WTC11 (cell line): ENCODE measurements at regions not wholly inside any gene's neighbourhood (a gene's known extent, or its start where the extent isn't known, plus 50 kb on each side); places are given as distances from the start of the nearest gene placed in this dataset.

Experiments
- ATAC-seq: fragments of 200-7000 bp; cut with Tn5 transposase; 2 replicates; pipeline ENCODE4 v1.10.0; 2021; ENCODE audit warnings: mild to moderate bottlenecking, moderate library complexity
- CTCF ChIA-PET: fragments of 300-600 bp; sonication (Branson Sonifier 250); formaldehyde crosslinking; loops from one replicate; lab custom pipeline; 2021; ENCODE audit warnings: antibody characterized with exemption; lab: Charles Lee
- POLR2A ChIA-PET: fragments of 350-600 bp; sonication (Branson Sonifier 250); formaldehyde crosslinking; loops from one replicate; lab custom pipeline; 2021; ENCODE audit warnings: antibody characterized with exemption; lab: Charles Lee
- DNase-seq: peaks from one replicate; pipeline ENCODE4 v3.0.0; 2021; ENCODE audit warnings: low spot score
- H3K27ac Mint-ChIP-seq: 2 replicates; pipeline ENCODE4 v1.8.0; 2021; ENCODE audit warnings: mixed read lengths
- H3K27me3 Mint-ChIP-seq: 2 replicates; pipeline ENCODE4 v1.8.0; 2021; ENCODE audit warnings: low read depth, mild to moderate bottlenecking, moderate library complexity, mixed read lengths
- H3K36me3 Mint-ChIP-seq: 2 replicates; pipeline ENCODE4 v1.8.0; 2021; ENCODE audit warnings: mixed read lengths
- H3K4me1 Mint-ChIP-seq: 2 replicates; pipeline ENCODE4 v1.8.0; 2022; ENCODE audit warnings: mixed read lengths
- H3K4me3 Mint-ChIP-seq: 2 replicates; pipeline ENCODE4 v1.8.0; 2021; ENCODE audit warnings: mild to moderate bottlenecking, moderate library complexity, mixed read lengths
- H3K9me3 Mint-ChIP-seq: 2 replicates; pipeline ENCODE4 v1.8.0; 2021; ENCODE audit warnings: mixed read lengths
- CBFB ChIP-seq: sonication (generic); formaldehyde crosslinking; IDR thresholded peaks from 2 replicates; pipeline ENCODE4 v1.8.1; 2022; ENCODE audit warnings: mild to moderate bottlenecking, low read depth, missing genetic modification reagents
- EMX1 ChIP-seq: fragments of 250-450 bp; sonication (Bioruptor Pico); IDR thresholded peaks from 2 replicates; pipeline ENCODE4 v1.8.0; 2021; ENCODE audit warnings: mild to moderate bottlenecking
- ETV6 ChIP-seq: sonication (generic); formaldehyde crosslinking; IDR thresholded peaks from 2 replicates; pipeline ENCODE4 v1.8.1; 2022; ENCODE audit warnings: mild to moderate bottlenecking, missing genetic modification reagents
- GRHL2 ChIP-seq: fragments of 250-450 bp; sonication (Bioruptor Pico); IDR thresholded peaks from 2 replicates; pipeline ENCODE4 v1.8.0; 2022; ENCODE audit warnings: mild to moderate bottlenecking, moderate library complexity; ENCODE audit not compliant: insufficient replicate concordance, severe bottlenecking
- HMGA2 ChIP-seq: fragments of 250-450 bp; sonication (Bioruptor Pico); IDR thresholded peaks from 2 replicates; pipeline ENCODE4 v1.4.0; 2021; ENCODE audit warnings: mild to moderate bottlenecking, moderate library complexity
- JUN ChIP-seq: sonication (generic); formaldehyde crosslinking; IDR thresholded peaks from 2 replicates; pipeline ENCODE4 v1.8.0; 2023; ENCODE audit warnings: mild to moderate bottlenecking, missing genetic modification reagents
- MYBL2 ChIP-seq: sonication (generic); formaldehyde crosslinking; IDR thresholded peaks from 2 replicates; pipeline ENCODE4 v1.8.1; 2023; ENCODE audit warnings: mild to moderate bottlenecking, moderate library complexity, missing genetic modification reagents
- NFE2L1 ChIP-seq: sonication (generic); formaldehyde crosslinking; IDR thresholded peaks from 2 replicates; pipeline ENCODE4 v1.8.1; 2023; ENCODE audit warnings: missing genetic modification reagents
- NFYB ChIP-seq: sonication (generic); formaldehyde crosslinking; conservative IDR thresholded peaks from 2 replicates; pipeline ENCODE4 v1.8.0; 2022; ENCODE audit warnings: low read depth, missing genetic modification reagents
- NR2C2 ChIP-seq: sonication (generic); formaldehyde crosslinking; IDR thresholded peaks from 2 replicates; pipeline ENCODE4 v1.8.0; 2022; ENCODE audit warnings: mild to moderate bottlenecking, missing genetic modification reagents
- TCF7 ChIP-seq: sonication (generic); formaldehyde crosslinking; IDR thresholded peaks from 2 replicates; pipeline ENCODE4 v1.8.0; 2022; ENCODE audit warnings: mild to moderate bottlenecking, low read depth, missing genetic modification reagents, moderate library complexity
- ZBTB21 ChIP-seq: sonication (generic); formaldehyde crosslinking; IDR thresholded peaks from 2 replicates; pipeline ENCODE4 v1.8.1; 2023; ENCODE audit warnings: mild to moderate bottlenecking, missing genetic modification reagents, borderline replicate concordance
- ZNF138 ChIP-seq: sonication (generic); formaldehyde crosslinking; conservative IDR thresholded peaks from 2 replicates; pipeline ENCODE4 v1.8.1; 2022; ENCODE audit warnings: mild to moderate bottlenecking, moderate library complexity, missing genetic modification reagents
- ZNF396 ChIP-seq: fragments of 250-450 bp; sonication (Bioruptor Pico); IDR thresholded peaks from 2 replicates; pipeline ENCODE4 v1.8.0; 2021; ENCODE audit warnings: mild to moderate bottlenecking, moderate library complexity, borderline replicate concordance
- ZNF416 ChIP-seq: fragments of 250-450 bp; sonication (Bioruptor Pico); IDR thresholded peaks from 2 replicates; pipeline ENCODE4 v1.9.0; 2021; ENCODE audit warnings: mild to moderate bottlenecking, inconsistent platforms
- TF ChIP-seq, protein P1 (sequence below): sonication (generic); formaldehyde crosslinking; IDR thresholded peaks from 2 replicates; pipeline ENCODE4 v1.8.0; 2023; ENCODE audit warnings: mild to moderate bottlenecking, missing genetic modification reagents
- TF ChIP-seq, protein P2 (sequence below): fragments of 250-450 bp; sonication (Bioruptor Pico); IDR thresholded peaks from 2 replicates; pipeline ENCODE4 v1.8.0; 2021; ENCODE audit warnings: mild to moderate bottlenecking
- TF ChIP-seq, protein P3 (sequence below): fragments of 250-450 bp; sonication (Bioruptor Pico); IDR thresholded peaks from 2 replicates; pipeline ENCODE4 v1.9.0; 2021; ENCODE audit warnings: mild to moderate bottlenecking, borderline replicate concordance
- TF ChIP-seq, protein P4 (sequence below): sonication (generic); formaldehyde crosslinking; IDR thresholded peaks from 2 replicates; pipeline ENCODE4 v1.8.1; 2023; ENCODE audit warnings: mild to moderate bottlenecking, missing genetic modification reagents, moderate library complexity
- TF ChIP-seq, protein P5 (sequence below): sonication (generic); formaldehyde crosslinking; IDR thresholded peaks from 2 replicates; pipeline ENCODE4 v1.8.0; 2022; ENCODE audit warnings: mild to moderate bottlenecking, missing genetic modification reagents
- TF ChIP-seq, protein P6 (sequence below): sonication (generic); formaldehyde crosslinking; IDR thresholded peaks from 2 replicates; pipeline ENCODE4 v1.8.0; 2022; ENCODE audit warnings: mild to moderate bottlenecking, missing genetic modification reagents
- TF ChIP-seq, protein P7 (sequence below): sonication (generic); formaldehyde crosslinking; IDR thresholded peaks from 2 replicates; pipeline ENCODE4 v1.8.1; 2022; ENCODE audit warnings: low read depth, missing genetic modification reagents, borderline replicate concordance

DNA sequence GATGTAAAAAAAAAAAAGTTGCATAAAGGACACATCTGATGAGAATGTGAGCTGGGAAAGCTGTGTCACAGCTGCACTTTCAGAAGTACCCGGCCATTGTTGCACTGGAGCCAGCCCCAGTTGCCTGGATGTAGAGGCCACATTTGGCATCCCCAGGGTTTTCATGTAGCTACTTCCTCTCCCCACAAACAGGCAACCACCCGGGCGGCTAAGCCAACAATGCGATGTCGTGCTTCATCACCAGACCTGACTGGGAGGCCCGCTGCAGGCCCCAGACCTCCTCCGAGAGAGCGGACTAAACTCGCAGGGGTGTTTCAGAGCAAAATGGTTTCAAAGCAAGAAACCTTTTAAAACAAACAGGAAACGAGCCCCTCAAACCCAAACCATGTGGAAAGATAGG lies 142.3 kb downstream of the TMCO5A start:
- H3K9me3 Mint-ChIP-seq: no peaks in the 10 kb centered on the region
- peaks cover 44% of the 10 kb centered on the region for H3K4me1 Mint-ChIP-seq
- peaks cover 42% of the 10 kb centered on the region for H3K27me3 Mint-ChIP-seq
- DNase-seq (peak; percentile 54), ATAC-seq (no peak; the same call in 1 of the 2 replicates)
- no peak for TF ChIP-seq HMGA2 (CRISPR knock-in tag)
- TF ChIP-seq TCF7 (CRISPR knock-in tag): no peak
- TF ChIP-seq, protein P1, sequence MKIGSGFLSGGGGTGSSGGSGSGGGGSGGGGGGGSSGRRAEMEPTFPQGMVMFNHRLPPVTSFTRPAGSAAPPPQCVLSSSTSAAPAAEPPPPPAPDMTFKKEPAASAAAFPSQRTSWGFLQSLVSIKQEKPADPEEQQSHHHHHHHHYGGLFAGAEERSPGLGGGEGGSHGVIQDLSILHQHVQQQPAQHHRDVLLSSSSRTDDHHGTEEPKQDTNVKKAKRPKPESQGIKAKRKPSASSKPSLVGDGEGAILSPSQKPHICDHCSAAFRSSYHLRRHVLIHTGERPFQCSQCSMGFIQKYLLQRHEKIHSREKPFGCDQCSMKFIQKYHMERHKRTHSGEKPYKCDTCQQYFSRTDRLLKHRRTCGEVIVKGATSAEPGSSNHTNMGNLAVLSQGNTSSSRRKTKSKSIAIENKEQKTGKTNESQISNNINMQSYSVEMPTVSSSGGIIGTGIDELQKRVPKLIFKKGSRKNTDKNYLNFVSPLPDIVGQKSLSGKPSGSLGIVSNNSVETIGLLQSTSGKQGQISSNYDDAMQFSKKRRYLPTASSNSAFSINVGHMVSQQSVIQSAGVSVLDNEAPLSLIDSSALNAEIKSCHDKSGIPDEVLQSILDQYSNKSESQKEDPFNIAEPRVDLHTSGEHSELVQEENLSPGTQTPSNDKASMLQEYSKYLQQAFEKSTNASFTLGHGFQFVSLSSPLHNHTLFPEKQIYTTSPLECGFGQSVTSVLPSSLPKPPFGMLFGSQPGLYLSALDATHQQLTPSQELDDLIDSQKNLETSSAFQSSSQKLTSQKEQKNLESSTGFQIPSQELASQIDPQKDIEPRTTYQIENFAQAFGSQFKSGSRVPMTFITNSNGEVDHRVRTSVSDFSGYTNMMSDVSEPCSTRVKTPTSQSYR (CRISPR knock-in tag): no peak
- no peak for TF ChIP-seq NFYB (CRISPR knock-in tag)
- TF ChIP-seq, protein P2, sequence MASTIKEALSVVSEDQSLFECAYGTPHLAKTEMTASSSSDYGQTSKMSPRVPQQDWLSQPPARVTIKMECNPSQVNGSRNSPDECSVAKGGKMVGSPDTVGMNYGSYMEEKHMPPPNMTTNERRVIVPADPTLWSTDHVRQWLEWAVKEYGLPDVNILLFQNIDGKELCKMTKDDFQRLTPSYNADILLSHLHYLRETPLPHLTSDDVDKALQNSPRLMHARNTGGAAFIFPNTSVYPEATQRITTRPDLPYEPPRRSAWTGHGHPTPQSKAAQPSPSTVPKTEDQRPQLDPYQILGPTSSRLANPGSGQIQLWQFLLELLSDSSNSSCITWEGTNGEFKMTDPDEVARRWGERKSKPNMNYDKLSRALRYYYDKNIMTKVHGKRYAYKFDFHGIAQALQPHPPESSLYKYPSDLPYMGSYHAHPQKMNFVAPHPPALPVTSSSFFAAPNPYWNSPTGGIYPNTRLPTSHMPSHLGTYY: no peak
- TF ChIP-seq GRHL2 (CRISPR knock-in tag): no peak
- TF ChIP-seq ZBTB21 (CRISPR knock-in tag): no peak
- TF ChIP-seq, protein P3, sequence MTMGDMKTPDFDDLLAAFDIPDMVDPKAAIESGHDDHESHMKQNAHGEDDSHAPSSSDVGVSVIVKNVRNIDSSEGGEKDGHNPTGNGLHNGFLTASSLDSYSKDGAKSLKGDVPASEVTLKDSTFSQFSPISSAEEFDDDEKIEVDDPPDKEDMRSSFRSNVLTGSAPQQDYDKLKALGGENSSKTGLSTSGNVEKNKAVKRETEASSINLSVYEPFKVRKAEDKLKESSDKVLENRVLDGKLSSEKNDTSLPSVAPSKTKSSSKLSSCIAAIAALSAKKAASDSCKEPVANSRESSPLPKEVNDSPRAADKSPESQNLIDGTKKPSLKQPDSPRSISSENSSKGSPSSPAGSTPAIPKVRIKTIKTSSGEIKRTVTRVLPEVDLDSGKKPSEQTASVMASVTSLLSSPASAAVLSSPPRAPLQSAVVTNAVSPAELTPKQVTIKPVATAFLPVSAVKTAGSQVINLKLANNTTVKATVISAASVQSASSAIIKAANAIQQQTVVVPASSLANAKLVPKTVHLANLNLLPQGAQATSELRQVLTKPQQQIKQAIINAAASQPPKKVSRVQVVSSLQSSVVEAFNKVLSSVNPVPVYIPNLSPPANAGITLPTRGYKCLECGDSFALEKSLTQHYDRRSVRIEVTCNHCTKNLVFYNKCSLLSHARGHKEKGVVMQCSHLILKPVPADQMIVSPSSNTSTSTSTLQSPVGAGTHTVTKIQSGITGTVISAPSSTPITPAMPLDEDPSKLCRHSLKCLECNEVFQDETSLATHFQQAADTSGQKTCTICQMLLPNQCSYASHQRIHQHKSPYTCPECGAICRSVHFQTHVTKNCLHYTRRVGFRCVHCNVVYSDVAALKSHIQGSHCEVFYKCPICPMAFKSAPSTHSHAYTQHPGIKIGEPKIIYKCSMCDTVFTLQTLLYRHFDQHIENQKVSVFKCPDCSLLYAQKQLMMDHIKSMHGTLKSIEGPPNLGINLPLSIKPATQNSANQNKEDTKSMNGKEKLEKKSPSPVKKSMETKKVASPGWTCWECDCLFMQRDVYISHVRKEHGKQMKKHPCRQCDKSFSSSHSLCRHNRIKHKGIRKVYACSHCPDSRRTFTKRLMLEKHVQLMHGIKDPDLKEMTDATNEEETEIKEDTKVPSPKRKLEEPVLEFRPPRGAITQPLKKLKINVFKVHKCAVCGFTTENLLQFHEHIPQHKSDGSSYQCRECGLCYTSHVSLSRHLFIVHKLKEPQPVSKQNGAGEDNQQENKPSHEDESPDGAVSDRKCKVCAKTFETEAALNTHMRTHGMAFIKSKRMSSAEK (CRISPR knock-in tag): no peak
- TF ChIP-seq MYBL2: no peak
- TF ChIP-seq ZNF396: no peak
- TF ChIP-seq, protein P4, sequence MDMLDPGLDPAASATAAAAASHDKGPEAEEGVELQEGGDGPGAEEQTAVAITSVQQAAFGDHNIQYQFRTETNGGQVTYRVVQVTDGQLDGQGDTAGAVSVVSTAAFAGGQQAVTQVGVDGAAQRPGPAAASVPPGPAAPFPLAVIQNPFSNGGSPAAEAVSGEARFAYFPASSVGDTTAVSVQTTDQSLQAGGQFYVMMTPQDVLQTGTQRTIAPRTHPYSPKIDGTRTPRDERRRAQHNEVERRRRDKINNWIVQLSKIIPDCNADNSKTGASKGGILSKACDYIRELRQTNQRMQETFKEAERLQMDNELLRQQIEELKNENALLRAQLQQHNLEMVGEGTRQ (CRISPR knock-in tag): no peak
- TF ChIP-seq ETV6 (CRISPR knock-in tag): no peak
- no peak for TF ChIP-seq CBFB (CRISPR knock-in tag)
- no peak for TF ChIP-seq ZNF416 (CRISPR knock-in tag)
- no peak overlapping the region for H3K27ac Mint-ChIP-seq
- no peaks in the 10 kb centered on the region for H3K36me3 Mint-ChIP-seq
- no peak overlapping the region for H3K4me3 Mint-ChIP-seq
- ChIA-PET CTCF (interaction anchor here (0.6 to 1.0 kb wide), 2 partner anchors 139 to 155 kb away, joined by 3 read pairs; no protein-coding TSS in a partner anchor), POLR2A (interaction anchor here (2.4 kb wide), 1 partner anchor 175 kb away, joined by 10 read pairs; no protein-coding TSS in a partner anchor)

DNA sequence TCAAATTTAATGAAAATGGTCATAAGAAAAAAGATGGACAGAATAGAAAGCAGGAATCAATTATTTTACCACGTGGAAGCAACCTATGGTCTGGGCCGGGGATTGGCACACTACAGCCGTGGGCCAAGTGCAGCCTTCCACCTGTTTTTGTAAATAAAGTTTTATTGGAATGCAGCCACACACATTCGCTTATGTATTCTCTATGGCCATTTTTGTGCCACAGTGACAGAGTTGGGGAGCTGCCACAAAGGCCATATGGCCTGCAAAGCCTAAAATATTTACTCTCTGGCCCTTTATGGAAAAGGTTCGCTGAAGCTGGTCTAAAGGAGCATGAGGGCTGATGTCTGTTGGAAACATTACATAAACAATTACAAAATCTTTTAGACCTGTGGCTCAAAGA lies 144.8 kb downstream of the TMCO5A start:
- ATAC-seq (no peak), DNase-seq (no peak)
- Mint-ChIP-seq H3K27ac (no peak overlapping the region), H3K36me3 (no peaks in the 10 kb centered on the region), H3K27me3 (peaks cover 23% of the 10 kb centered on the region), H3K9me3 (no peaks in the 10 kb centered on the region), H3K4me1 (peaks cover 26% of the 10 kb centered on the region), H3K4me3 (no peak overlapping the region)
- CTCF ChIA-PET: no interaction called here
- POLR2A ChIA-PET: no interaction called here
- no peak for TF ChIP-seq EMX1 (CRISPR knock-in tag)
- TF ChIP-seq, protein P5, sequence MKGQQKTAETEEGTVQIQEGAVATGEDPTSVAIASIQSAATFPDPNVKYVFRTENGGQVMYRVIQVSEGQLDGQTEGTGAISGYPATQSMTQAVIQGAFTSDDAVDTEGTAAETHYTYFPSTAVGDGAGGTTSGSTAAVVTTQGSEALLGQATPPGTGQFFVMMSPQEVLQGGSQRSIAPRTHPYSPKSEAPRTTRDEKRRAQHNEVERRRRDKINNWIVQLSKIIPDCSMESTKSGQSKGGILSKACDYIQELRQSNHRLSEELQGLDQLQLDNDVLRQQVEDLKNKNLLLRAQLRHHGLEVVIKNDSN (CRISPR knock-in tag): no peak
- TF ChIP-seq CBFB (CRISPR knock-in tag): no peak
- TF ChIP-seq JUN (CRISPR knock-in tag): no peak
- TF ChIP-seq, protein P6, sequence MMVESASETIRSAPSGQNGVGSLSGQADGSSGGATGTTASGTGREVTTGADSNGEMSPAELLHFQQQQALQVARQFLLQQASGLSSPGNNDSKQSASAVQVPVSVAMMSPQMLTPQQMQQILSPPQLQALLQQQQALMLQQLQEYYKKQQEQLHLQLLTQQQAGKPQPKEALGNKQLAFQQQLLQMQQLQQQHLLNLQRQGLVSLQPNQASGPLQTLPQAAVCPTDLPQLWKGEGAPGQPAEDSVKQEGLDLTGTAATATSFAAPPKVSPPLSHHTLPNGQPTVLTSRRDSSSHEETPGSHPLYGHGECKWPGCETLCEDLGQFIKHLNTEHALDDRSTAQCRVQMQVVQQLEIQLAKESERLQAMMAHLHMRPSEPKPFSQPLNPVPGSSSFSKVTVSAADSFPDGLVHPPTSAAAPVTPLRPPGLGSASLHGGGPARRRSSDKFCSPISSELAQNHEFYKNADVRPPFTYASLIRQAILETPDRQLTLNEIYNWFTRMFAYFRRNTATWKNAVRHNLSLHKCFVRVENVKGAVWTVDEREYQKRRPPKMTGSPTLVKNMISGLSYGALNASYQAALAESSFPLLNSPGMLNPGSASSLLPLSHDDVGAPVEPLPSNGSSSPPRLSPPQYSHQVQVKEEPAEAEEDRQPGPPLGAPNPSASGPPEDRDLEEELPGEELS (CRISPR knock-in tag): no peak
- no peak for TF ChIP-seq NR2C2 (CRISPR knock-in tag)
- no peak for TF ChIP-seq ZNF138
- TF ChIP-seq, protein P7, sequence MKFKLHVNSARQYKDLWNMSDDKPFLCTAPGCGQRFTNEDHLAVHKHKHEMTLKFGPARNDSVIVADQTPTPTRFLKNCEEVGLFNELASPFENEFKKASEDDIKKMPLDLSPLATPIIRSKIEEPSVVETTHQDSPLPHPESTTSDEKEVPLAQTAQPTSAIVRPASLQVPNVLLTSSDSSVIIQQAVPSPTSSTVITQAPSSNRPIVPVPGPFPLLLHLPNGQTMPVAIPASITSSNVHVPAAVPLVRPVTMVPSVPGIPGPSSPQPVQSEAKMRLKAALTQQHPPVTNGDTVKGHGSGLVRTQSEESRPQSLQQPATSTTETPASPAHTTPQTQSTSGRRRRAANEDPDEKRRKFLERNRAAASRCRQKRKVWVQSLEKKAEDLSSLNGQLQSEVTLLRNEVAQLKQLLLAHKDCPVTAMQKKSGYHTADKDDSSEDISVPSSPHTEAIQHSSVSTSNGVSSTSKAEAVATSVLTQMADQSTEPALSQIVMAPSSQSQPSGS: no peak
- TF ChIP-seq NFE2L1: no peak
